Neural progenitor cell (in vitro differentiated cells): ENCODE measurements at regions not wholly inside any gene's neighbourhood (a gene's known extent, or its start where the extent isn't known, plus 50 kb on each side); places are given as distances from the start of the nearest gene placed in this dataset.

ENCODE experiments used
- EZH2 ChIP-seq: fragments of 200-600 bp; sonication (generic); IDR thresholded peaks from 2 replicates; pipeline ENCODE4 v1.6.1; 2017; ENCODE audit warnings: antibody characterized with exemption, mild to moderate bottlenecking, moderate library complexity
- TF ChIP-seq, protein P1 (sequence below): fragments of 200-600 bp; sonication (generic); IDR thresholded peaks from 2 replicates; pipeline ENCODE4 v1.5.1; 2017; ENCODE audit warnings: antibody characterized with exemption, mild to moderate bottlenecking

DNA sequence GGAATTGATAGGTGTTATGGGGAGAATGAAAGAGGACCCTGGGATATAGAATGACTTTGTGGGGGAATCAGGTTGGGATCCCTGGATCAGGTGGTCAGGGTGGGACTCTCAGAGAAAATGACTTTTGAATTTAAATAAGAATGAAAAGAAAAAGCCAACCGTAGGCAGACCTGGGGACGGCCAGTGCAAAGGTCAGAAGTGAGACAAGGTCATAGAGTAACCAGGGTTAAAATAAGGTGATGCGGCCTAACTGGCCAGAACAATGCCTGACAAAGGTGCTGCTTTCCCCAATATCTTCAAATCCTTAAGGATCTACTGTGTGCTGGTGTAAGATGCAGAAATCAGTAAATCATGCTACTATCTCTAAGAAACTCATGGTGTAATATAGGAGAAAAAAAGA, 238.4 kb upstream of the JUN start:
- TF ChIP-seq, protein P1, sequence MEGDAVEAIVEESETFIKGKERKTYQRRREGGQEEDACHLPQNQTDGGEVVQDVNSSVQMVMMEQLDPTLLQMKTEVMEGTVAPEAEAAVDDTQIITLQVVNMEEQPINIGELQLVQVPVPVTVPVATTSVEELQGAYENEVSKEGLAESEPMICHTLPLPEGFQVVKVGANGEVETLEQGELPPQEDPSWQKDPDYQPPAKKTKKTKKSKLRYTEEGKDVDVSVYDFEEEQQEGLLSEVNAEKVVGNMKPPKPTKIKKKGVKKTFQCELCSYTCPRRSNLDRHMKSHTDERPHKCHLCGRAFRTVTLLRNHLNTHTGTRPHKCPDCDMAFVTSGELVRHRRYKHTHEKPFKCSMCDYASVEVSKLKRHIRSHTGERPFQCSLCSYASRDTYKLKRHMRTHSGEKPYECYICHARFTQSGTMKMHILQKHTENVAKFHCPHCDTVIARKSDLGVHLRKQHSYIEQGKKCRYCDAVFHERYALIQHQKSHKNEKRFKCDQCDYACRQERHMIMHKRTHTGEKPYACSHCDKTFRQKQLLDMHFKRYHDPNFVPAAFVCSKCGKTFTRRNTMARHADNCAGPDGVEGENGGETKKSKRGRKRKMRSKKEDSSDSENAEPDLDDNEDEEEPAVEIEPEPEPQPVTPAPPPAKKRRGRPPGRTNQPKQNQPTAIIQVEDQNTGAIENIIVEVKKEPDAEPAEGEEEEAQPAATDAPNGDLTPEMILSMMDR = no peak
- no peak for TF ChIP-seq EZH2
